Stimulated activated CD4-positive, alpha-beta T cell treated with anti-CD3 and anti-CD28 coated beads, TNF-alpha, amount 100 ng/mL, for 1 hour (primary cell): ENCODE measurements at regions not wholly inside any gene's neighbourhood (a gene's known extent, or its start where the extent isn't known, plus 50 kb on each side); places are given as distances from the start of the nearest gene placed in this dataset.
"Not testable (repeated sequence)": the region's sequence is repeated elsewhere in the genome, so short reads cannot be mapped to it uniquely, and the experiment has no call there.

ENCODE experiments used
- DNase-seq, 3 donors: peaks; one replicate each; pipeline ENCODE4 v3.0.0-alpha.2; 2020; ENCODE audit warnings: low read depth in 3 of 3, low spot score in 1 of 3

DNA sequence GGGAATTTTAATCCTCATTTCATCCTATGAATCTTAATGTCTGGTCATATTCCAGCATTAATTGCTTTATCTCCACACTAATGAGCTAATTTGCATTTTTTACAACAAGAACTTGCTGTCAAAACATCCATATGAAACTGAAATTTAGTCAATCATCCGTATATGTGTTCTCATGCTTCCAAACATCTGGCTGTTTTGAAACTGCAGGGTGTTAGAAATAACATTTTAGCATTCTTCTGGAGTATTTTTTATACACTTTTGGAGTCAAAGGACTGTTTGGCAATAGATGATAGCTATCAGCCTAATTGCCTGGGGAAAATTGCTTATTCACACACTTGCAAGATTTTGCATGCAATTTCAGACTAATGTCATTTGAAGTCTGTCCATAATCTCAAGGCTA lies 1639.3 kb downstream of the KCNT2 start:
- no peak for DNase-seq

DNA sequence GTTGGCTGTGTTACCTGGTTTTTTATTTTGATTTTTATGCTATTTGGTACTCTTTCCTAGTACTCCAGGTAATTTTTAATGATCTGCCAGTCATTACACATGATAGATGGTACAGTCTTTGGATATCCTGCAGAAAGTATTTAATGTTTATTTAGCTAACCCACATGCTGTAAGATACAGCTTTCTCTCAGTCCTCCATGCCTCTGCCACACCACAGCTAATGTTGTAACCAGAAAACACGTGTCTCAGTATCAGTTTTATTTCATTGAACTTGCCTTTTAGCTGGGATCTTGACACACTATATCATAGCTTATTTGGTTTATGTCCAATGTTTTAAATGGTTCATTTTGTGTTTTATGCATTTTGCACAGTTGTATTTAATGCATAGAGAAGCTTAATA lies 1648.4 kb downstream of the KCNT2 start:
- DNase-seq: no peak

DNA sequence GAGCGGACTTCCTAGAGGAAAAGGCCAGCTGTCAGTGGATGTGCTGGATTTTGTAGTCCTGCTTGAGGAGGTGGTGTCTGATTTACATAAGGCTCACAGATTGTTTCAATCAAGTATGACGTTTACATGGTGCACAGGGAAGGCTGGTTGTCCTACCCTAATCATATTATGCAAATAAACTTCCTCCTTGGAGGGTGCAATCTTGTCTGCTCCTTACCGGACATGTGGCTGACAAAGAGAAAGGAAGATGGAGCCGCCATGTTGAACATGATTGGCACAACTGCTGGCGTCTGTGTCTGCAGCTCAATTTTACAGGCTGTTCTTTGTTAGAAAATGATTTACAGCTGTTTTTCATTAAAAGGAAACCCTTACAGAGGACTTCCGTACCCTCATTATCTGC lies 1656.1 kb downstream of the KCNT2 start:
- DNase-seq: no peak

DNA sequence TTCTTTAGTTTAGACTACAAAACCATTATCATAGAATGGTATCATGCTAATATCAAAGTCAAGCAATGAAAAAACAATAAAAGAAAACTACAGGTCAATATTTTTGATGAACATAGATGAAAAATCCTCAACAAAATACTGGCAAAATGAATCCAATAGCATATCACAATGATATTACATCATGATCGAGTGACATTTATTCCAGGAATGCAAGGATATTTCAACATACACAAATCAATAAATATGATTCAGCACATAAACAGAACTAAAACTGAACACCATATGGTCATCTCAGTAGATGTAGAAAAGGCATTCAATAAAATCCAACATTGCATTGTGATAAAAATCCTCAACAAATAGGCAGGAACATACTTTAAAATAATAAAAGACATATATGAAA lies 1657.7 kb downstream of the KCNT2 start:
- DNase-seq: no peak

DNA sequence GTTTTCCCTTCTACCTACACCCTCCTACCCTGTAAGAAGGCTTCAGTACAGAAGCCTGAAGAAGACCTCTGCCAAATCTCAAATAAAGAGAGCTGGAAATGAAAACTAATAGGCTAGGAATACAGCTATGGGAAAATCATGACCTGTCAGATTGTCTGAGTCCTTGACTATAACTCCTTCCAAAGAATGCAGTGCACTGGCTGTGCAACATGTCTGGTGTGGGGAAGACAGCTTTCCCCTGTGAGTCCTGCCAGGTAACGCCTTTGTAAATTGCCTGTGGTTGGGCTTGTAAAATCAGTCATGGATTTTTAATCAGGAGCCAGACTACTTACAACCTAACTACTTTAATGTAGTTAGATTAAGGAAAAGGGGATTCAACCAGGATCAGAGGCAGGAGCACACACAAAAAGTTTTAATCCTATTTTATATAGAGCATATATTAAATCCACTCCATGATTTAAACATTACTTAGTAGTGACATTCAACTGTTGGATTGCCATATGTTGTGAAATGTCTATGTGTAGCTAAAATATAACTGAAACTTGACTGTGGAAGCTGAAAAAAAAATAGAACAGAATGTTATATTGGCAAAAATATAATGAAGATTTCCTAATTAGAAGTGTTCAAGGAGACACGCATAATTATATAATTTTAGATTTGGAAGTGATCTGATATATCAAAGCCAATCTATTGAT lies 1667.8 kb downstream of the KCNT2 start:
- no peak for DNase-seq

DNA sequence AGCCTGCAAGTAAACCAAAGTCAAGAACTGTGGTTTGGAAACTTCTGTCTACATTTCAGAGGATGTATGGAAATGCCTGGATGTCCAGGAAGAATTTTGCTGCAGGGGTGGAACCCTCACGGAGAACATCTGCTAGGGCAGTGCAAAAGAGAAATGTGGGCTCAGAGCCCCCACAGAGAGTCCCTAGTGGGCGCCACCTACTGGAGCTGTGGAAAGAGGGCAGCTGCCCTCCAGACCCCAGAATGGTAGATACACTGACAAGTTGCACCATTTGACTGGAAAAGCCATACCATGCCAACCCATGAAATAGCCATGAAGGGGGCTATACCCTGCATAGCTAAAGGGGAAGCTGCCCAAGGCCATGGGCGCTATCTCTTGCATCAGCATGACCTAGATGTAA lies 1672.4 kb downstream of the KCNT2 start:
- no peak for DNase-seq

DNA sequence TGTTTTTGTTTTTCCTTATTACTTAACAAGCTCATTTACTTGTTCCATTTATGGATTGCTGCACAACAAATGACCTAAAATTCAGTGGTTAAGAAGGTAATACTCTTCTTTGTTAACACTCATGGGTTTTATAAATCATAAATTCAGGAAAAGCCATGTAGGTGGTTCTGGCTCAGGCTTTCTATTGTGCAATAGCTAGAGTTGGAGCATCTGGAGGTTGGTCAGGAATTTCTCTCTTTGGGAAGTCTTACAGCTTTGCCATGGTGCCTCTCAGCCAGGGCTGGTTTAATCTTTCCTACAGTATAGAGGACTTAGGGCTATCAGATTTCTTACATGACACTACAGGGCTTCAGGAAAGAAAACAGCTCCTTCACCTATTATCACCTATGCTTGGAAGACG lies 1677.1 kb downstream of the KCNT2 start:
- DNase-seq: no peak

DNA sequence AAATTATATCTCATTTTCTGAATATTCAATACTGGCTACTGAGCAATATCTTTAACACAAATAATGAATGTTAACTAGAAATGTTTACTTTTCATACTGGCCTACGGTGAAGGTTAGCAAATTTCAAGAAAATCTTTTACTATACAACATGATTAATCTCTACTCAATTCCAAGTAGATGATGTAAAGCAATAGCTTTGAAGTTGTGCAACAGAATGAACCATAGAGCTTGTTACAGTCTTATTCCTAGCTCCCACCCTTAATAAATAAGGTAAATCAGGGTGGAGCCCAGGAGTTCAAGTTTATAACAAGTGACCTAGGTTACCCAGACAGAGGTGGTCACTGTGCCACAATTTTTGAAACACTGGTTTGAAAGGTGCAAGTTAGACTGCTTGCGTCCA lies 1678.1 kb downstream of the KCNT2 start:
- no peak for DNase-seq

DNA sequence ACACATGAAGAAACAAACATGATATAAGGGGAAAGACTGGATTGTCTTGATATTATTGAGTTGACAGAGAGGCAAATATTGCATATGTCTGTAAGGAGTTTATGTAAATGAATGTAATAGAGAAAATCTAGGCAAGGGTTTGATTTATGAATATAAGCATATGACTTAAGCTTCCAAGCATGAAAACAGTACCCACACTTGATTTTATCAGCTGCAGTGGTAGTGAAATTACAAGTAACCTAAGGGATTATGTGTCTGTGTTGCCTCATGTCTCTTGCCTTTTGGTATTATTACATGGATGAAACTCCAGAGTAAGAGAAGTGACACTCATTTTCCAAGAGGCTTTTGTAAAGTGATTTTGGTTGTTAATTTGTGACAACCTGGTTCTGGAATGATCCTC lies 1678.9 kb downstream of the KCNT2 start:
- DNase-seq: no peak

DNA sequence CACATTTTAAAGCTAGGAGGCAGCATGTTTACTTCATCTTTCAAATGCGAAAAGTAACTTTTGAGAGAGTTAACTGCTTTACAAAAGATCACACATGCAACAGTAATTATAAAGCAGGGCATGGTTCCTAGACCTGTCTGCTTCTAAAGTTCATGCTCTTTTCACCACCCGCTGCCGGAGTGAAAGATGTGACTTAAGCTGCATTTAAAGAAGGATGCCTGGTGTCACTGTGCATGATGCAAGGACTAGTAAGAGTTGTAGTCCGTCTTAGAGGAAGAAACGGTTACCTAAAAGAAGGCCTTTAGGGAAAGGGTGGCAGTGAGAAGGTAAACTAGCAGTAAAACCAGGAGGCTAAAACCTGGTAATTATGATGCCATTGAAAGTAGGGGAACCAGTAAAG lies 1689.1 kb downstream of the KCNT2 start:
- DNase-seq: no peak

DNA sequence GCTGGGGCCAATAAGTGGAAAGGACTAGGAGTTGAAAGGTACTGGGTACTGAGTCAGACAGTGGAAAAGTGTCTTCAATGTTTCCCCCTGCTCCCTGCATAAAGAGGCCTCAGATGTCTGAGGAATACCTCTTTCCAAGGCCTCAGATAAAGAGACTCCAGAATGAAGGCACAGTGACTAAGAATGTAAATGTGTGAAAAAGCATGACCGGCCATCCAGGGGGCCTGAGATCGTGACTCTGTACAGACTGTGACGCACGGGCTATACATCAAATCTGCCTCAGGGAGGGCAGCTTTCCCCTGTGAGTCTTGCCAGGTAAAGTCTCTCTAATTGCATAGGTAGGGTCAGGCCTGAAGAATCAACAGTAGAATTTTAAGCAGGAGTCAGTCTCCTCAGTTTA lies 1690.5 kb downstream of the KCNT2 start:
- DNase-seq: no peak

DNA sequence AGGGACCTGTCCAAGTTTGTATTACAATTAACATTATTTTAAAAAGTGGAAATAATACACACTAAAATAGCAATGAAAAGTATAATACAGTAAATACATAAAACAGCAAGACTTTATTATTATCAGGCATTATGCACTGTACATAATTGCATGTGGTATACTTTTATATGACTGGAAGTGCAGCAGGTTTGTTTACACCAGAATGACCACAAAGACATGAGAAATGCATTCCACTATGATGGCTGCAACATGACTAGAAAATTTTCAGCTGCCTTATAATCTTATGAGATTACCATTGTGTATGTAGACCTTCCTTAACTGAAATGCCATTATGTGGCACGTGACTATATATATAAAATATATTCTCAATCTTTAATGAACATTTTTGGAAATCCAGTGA lies 1699.6 kb downstream of the KCNT2 start:
- no peak for DNase-seq

DNA sequence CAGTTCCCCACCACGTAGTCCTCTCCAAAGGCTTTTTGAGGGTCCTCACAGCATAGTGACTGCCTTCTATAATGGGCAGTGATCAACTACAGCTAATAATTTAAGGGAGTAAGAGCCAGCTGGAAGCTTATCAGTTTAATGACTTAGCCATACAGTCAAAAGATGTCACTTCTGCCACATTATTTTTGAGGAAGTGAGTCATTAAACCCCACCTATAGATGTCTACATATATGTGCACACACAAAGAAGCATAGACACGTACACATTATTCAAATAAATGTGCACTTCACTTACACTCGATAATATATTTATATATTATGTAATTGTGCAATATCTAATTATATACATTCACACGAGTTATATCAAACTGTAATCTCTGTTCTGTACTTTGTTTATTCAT lies 1704.7 kb downstream of the KCNT2 start:
- no peak for DNase-seq

DNA sequence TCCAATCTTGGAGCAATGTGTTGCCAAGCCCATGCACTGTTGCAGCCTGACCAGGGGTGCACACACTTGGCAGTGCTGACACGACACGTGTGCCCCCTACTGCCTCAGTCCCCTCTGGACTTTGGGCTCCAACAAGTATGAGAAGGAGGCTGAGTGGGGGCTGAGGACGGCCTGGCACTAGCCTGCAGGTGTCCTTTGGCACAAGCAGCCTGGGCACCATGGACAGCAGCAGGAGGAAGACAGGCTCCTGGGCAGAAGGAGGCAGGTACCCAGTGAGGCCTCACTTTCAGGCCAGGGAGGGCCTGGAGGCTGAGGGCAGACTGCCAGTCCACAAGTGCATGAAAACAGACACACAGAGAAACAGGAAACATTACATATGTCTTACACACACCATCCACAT lies 1702.9 kb upstream of the B3GALT2 start:
- no peak for DNase-seq

DNA sequence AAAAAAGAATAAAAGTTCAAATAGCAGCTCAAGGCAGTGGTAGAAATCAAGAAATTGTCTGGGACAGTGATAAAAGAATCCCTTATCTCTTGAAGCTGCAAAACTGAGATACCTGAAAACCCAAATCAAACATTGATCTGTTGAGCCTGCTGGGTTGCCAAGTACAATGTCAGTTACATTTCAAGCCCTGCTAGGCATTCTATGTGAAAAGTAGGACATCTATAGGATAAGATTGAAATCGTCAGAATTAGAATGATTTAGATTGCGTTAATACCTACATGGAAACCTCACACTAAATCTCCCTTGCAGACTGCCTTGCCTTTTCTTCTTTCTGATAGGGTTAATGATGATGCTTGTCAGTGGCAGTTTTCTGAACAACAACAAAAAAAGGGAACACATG lies 1684.4 kb upstream of the B3GALT2 start:
- no peak for DNase-seq

DNA sequence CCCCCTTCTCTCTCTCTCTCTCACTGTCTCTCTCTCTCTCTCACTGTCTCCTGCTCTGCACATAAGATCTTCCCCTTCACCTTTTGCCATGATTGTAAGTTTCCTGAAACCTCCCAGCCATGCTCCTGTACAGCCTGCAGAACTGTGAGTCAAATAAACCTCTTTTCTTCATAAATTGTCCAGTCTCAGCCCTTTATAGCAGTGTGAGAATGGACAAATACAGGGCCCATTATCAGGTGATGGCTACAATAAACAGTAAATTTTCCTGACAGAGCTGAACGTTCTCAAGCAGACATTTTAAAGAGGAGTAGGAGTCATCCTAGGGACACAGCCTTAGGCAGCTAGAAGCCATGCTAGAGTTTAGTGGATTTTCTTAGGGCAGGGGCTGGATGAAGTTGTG lies 1679.7 kb upstream of the B3GALT2 start:
- DNase-seq: no peak

DNA sequence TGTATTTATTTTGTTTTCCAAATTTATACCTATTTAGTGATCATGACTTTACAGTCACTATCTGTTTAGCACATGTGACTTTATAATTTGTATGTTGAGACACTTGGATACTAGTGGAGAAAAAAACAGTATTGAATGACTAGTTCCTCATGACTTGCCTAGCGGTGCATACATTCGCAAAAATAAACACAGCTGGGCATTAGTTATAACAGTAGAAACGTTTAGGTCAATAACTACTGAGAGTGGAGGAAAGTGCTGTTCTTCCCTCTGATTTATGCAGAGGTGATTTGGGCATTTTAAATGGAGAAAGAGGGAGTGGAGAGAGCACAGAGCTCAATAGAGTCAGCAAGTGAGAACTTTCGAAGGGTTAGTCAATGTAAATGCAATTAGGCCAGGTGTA lies 1679.0 kb upstream of the B3GALT2 start:
- no peak for DNase-seq

DNA sequence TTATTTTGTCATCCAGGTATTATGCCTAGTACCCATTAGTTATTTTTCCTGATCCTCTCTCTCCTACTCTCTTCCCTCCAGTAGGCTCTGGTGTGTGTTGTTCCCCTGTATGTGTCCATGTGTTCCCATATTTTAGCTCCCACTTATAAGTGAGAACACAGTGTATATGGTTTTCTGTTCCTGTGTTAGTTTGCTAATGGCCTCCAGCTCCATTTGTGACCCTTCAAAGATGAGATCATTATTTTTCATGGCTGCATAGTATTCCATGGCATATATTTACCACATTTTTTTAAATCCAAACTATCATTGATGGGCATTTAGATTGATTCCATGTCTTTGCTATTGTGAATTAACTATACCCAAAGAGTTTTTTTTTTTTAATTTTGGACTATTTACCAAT lies 1675.7 kb upstream of the B3GALT2 start:
- no peak for DNase-seq

DNA sequence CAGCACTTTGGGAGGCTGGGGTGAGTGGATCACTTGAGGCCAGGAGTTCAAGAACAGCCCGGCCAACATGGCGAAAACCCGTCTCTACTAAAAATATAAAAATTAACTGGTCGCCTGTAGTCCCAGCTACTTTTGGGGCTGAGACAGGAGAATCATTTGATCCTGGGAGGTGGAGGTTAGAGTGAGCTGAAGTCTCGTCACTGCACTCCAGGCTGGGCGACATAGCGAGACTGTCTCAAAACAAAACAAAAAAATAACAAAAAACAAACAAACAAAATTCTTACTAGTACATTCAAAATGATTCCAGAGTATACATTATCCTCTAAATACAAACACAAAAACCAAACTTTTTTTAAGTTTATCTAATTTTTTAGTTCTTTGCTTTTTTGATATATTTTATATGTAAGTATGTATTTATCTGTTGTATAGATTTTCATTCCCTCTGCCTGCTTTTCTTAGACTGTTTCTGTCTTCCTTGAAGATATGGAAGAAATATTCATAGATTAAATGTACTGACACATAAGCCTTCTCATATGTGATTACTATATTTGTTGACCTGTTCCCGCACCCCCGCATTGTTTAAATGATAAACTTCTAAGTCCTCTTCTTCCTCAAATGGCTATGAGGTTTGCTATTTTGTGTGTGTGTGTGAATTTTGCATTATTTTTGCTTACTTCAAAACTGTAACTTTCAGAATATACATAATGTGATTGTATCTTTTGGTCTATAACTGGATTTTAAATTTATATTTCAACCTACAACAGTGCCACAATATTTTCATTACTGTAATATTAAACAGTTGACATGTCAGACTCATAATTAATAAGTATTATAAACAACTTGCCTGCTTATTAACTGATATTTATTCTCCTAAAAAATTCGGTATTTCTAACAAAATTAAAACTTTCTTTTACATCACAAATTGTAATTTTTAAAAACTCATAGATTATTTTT lies 1674.1 kb upstream of the B3GALT2 start:
- DNase-seq: no peak

DNA sequence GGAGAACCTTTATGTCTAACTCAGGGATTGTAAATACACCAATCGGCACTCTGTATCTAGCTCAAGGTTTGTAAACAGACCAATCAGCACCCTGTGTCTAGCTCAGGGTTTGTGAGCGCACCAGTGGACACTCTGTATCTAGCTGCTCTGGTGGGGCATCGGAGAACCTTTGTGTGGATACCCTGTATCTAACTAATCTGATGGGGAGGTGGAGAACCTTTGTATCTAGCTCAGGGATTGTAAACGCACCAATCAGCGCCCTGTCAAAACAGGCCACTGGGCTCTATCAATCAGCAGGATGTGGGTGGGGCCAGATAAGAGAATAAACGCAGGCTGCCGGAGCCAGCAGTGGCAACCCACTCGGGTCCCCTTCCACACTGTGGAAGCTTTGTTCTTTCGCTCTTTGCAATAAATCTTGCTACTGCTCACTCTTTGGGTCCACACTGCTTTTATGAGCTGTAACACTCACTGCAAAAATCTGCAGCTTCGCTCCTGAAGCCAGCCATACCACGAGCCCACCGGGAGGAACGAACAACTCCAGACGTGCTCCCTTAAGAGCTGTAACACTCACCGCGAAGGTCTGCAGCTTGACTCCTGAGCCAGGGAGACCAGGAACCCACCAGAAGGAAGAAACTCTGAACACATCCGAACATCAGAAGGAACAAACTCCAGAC lies 1673.2 kb upstream of the B3GALT2 start:
- DNase-seq: not testable (repeated sequence)

DNA sequence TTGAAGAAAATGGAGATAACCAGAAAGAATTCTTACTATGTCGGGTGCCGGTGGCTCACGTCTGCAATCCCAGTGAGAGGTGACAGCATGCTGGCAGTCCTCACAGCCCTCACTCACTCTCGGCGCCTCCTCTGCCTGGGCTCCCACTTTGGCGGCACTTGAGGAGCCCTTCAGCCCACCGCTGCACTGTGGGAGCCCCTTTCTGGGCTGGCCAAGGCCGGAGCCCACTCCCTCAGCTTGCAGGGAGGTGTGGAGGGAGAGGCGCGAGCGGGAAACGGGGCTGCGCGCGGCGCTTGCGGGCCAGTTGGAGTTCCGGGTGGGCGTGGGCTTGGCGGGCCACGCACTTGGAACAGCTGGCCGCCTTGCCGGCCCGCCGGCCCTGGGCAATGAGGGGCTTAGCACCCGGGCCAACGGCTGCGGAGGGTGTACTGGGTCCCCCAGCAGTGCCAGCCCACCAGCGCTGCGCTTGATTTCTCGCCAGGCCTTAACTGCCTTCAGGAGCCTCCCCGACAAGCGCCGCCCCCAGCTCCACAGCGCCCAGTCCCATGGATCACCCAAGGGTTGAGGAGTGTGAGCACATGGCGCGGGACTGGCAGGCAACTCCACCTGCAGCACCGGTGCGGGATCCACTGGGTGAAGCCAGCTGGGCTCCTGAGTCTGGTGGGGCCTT lies 1672.5 kb upstream of the B3GALT2 start:
- DNase-seq: not testable (repeated sequence)

DNA sequence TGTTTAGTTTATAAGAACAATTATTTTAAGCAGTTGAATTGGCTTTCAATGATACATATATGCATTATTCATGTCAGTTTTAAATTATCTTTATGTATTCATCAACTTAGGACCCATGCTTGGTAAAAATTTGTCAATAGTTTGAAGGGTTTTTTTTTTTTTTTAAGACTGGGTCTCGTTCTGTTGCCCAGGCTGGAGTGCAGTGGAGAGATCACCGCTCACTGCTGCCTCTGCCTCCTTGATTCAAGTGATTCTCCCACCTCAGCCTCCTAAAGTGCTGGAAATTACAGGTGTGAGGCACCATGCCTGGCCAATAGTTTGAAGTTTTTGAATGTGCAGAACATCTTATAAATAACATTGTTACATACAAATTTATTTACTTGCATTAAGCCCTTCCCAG lies 1671.0 kb upstream of the B3GALT2 start:
- DNase-seq: no peak
